OCI-LY3 (cell line): ENCODE measurements at regions not wholly inside any gene's neighbourhood (a gene's known extent, or its start where the extent isn't known, plus 50 kb on each side); places are given as distances from the start of the nearest gene placed in this dataset.

Experiments
- H2AFZ ChIP-seq: fragments of 200-600, 300-600 bp; shearing (Covaris generic); 2 replicates; pipeline ENCODE4 v1.6.0; 2014; ENCODE audit warnings: antibody characterized with exemption, low read depth, low read length
- H3K27ac ChIP-seq: fragments of 200-600, 300-600 bp; sonication (generic); 2 replicates; pipeline ENCODE4 v1.5.1; 2014; ENCODE audit warnings: mild to moderate bottlenecking, low read length, moderate library complexity, mixed read lengths
- H3K27me3 ChIP-seq: fragments of 200-600, 300-600 bp; sonication (generic); 2 replicates; pipeline ENCODE4 v1.6.1; 2014; ENCODE audit warnings: low read depth, low read length, mixed read lengths
- H3K36me3 ChIP-seq: fragments of 200-600, 300-600 bp; sonication (generic); replicated peaks from 2 replicates; pipeline ENCODE3; 2014; ENCODE audit warnings: low read depth, low read length, mixed read lengths
- H3K4me1 ChIP-seq: fragments of 300-600, 200-600 bp; sonication (generic); 2 replicates; pipeline ENCODE4 v1.6.1; 2014; ENCODE audit warnings: low read length, mixed read lengths
- H3K4me2 ChIP-seq: fragments of 200-600, 300-600 bp; sonication (generic); 2 replicates; pipeline ENCODE4 v1.6.1; 2014; ENCODE audit warnings: low read length, mixed read lengths
- H3K4me3 ChIP-seq: fragments of 300-600, 200-600 bp; sonication (generic); 2 replicates; pipeline ENCODE4 v1.5.1; 2014; ENCODE audit warnings: antibody characterized with exemption, mild to moderate bottlenecking, low read length, moderate library complexity
- H3K79me2 ChIP-seq: fragments of 300-600, 200-600 bp; shearing (Covaris generic); 2 replicates; pipeline ENCODE4 v1.6.1; 2014; ENCODE audit warnings: mild to moderate bottlenecking, low read length, mixed read lengths
- H3K9ac ChIP-seq: fragments of 300-600, 200-600 bp; shearing (Covaris generic); 2 replicates; pipeline ENCODE4 v1.6.0; 2014; ENCODE audit warnings: mild to moderate bottlenecking, low read length, moderate library complexity
- H3K9me3 ChIP-seq: fragments of 200-600, 300-600 bp; shearing (Covaris generic); 2 replicates; pipeline ENCODE4 v1.6.1; 2014; ENCODE audit warnings: low read length, mixed read lengths; ENCODE audit not compliant: insufficient read depth
- H4K20me1 ChIP-seq: fragments of 200-600, 300-600 bp; sonication (generic); 2 replicates; pipeline ENCODE4 v1.6.1; 2016; ENCODE audit warnings: low read length, mixed read lengths; ENCODE audit not compliant: insufficient read depth
- CTCF ChIP-seq: fragments of 200-600, 300-600 bp; sonication (generic); IDR thresholded peaks from 2 replicates; pipeline ENCODE4 v1.5.1; 2014; ENCODE audit warnings: antibody characterized with exemption, low read length, low read depth
- EZH2phosphoT487 ChIP-seq: fragments of 200-600 bp; shearing (Covaris generic); IDR thresholded peaks from 2 replicates; pipeline ENCODE4 v1.6.1; 2018; ENCODE audit warnings: antibody characterized with exemption, mixed run types, low read depth

GRCh38 chr5:51271261-51271660 lies 112.0 kb upstream of the ISL1 start:
- Histone ChIP-seq H3K79me2 (no peaks in the 10 kb centered on the region), H3K36me3 (no peaks in the 10 kb centered on the region), H3K27ac (no peak overlapping the region), H4K20me1 (no peaks in the 10 kb centered on the region), H3K27me3 (no peaks in the 10 kb centered on the region), H3K4me2 (no peak overlapping the region), H3K9ac (no peak overlapping the region), H3K4me1 (no peaks in the 10 kb centered on the region), H3K9me3 (no peaks in the 10 kb centered on the region), H2AFZ (no peak overlapping the region), H3K4me3 (no peak overlapping the region)
- TF ChIP-seq EZH2phosphoT487 (no peak), CTCF (no peak)

GRCh38 chr5:51273021-51273420 lies 110.2 kb upstream of the ISL1 start:
- Histone ChIP-seq H2AFZ (no peak overlapping the region), H3K9me3 (no peaks in the 10 kb centered on the region), H4K20me1 (no peaks in the 10 kb centered on the region), H3K27ac (no peak overlapping the region), H3K36me3 (no peaks in the 10 kb centered on the region), H3K4me3 (no peak overlapping the region), H3K79me2 (no peaks in the 10 kb centered on the region), H3K4me2 (no peak overlapping the region), H3K9ac (no peak overlapping the region), H3K27me3 (no peaks in the 10 kb centered on the region), H3K4me1 (no peaks in the 10 kb centered on the region)
- TF ChIP-seq EZH2phosphoT487 (no peak), CTCF (no peak)

- H3K9ac ChIP-seq, result no peak overlapping the region
- H3K27me3 ChIP-seq, result no peaks in the 10 kb centered on the region
- no peaks in the 10 kb centered on the region for H3K79me2 ChIP-seq
- H3K36me3 ChIP-seq, result no peaks in the 10 kb centered on the region
- H4K20me1 ChIP-seq, result no peaks in the 10 kb centered on the region
- H3K4me3 ChIP-seq, result no peak overlapping the region
- H3K4me2 ChIP-seq, result no peak overlapping the region
- no peak for TF ChIP-seq CTCF
- no peak overlapping the region for H2AFZ ChIP-seq
- H3K4me1 ChIP-seq, result no peaks in the 10 kb centered on the region
- H3K27ac ChIP-seq, result no peak overlapping the region
- H3K9me3 ChIP-seq, result no peaks in the 10 kb centered on the region
These were observed 109.4 kb upstream of the ISL1 start for GRCh38 chr5:51273871-51274270.

- H3K4me1 ChIP-seq, result no peaks in the 10 kb centered on the region
- no peaks in the 10 kb centered on the region for H3K79me2 ChIP-seq
- H3K36me3 ChIP-seq, result no peaks in the 10 kb centered on the region
- no peaks in the 10 kb centered on the region for H3K9me3 ChIP-seq
- TF ChIP-seq EZH2phosphoT487, result no peak
- TF ChIP-seq CTCF, result no peak
- no peak overlapping the region for H3K9ac ChIP-seq
- H3K4me2 ChIP-seq, result no peak overlapping the region
- no peak overlapping the region for H2AFZ ChIP-seq
- no peak overlapping the region for H3K27ac ChIP-seq
- no peak overlapping the region for H3K4me3 ChIP-seq
- H3K27me3 ChIP-seq, result no peaks in the 10 kb centered on the region
- no peaks in the 10 kb centered on the region for H4K20me1 ChIP-seq
These were observed 107.8 kb upstream of the ISL1 start for GRCh38 chr5:51275428-51275827.
